Breast epithelium (tissue), 3 donors: ENCODE measurements at regions not wholly inside any gene's neighbourhood (a gene's known extent, or its start where the extent isn't known, plus 50 kb on each side); places are given as distances from the start of the nearest gene placed in this dataset.

Source experiments
- POLR2A ChIP-seq: fragments of 450-650 bp; IDR thresholded peaks from one replicate; pipeline ENCODE4 v1.6.1; 2016; ENCODE audit warnings: antibody characterized with exemption, mild to moderate bottlenecking, moderate library complexity
- POLR2AphosphoS5 ChIP-seq, 3 donors: sonication (generic); formaldehyde crosslinking; IDR thresholded peaks; one replicate each; pipeline ENCODE4 v1.6.1; 2017; ENCODE audit warnings: antibody characterized with exemption in 3 of 3

DNA sequence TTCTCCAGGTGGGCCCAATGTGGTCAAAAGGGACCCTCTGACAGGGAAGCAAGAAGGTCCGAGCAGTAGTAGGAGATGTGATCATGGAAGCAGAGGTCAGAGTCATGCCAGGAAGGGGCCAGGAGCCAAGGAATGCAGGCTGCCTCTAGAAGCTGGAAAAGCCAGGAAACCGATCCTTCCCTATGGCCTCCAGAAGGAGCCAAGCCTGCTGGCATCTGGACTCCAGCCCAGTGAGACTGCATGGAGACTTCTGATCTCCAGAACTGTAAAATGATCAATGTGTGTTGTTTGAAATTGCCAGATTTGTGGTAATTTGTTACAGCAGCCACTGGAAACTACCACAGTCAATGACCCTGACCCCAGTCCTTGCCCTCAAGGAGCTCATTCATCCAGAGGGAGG is 56.8 kb upstream of the SPATA12 start:
- TF ChIP-seq POLR2A (no peak), POLR2AphosphoS5 (IDR thresholded peaks at IDR 0.05) (no peak)
